GM21576 (cell line): ENCODE measurements at regions not wholly inside any gene's neighbourhood (a gene's known extent, or its start where the extent isn't known, plus 50 kb on each side); places are given as distances from the start of the nearest gene placed in this dataset.

ENCODE experiments used
- ATAC-seq: cut with Tn5 transposase; IDR thresholded peaks from one replicate; pipeline ENCODE4 v1.9.1; 2021; ENCODE audit warnings: mild to moderate bottlenecking, moderate library complexity; ENCODE audit not compliant: unreplicated experiment

- no peak for ATAC-seq
Measured at GRCh38 chr1:232452117-232452516, 177.8 kb downstream of the SIPA1L2 start.

DNA sequence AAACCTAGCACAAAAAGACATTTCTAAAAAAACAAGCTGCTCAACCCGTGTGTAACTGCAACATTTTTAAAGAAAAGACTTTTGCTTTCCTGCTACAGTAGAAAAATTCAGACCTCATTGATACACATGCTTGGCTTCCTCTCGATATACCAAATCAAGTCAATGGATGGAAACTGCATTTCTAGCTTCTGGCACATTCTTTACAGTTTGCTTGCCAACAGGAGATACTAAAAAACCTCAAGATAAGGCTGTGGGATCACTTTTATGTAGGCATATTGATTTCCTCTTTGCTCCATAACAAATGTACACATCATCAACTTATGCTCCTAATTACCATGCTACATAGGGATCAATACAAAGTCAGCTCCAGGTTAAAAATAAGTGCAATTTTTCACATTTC, 178.4 kb downstream of the SIPA1L2 start:
- no peak for ATAC-seq

- no peak for ATAC-seq
Measured at GRCh38 chr1:232450615-232451014, 179.3 kb downstream of the SIPA1L2 start.

- no peak for ATAC-seq
Measured at GRCh38 chr1:232447125-232447524, 182.8 kb downstream of the SIPA1L2 start.

DNA sequence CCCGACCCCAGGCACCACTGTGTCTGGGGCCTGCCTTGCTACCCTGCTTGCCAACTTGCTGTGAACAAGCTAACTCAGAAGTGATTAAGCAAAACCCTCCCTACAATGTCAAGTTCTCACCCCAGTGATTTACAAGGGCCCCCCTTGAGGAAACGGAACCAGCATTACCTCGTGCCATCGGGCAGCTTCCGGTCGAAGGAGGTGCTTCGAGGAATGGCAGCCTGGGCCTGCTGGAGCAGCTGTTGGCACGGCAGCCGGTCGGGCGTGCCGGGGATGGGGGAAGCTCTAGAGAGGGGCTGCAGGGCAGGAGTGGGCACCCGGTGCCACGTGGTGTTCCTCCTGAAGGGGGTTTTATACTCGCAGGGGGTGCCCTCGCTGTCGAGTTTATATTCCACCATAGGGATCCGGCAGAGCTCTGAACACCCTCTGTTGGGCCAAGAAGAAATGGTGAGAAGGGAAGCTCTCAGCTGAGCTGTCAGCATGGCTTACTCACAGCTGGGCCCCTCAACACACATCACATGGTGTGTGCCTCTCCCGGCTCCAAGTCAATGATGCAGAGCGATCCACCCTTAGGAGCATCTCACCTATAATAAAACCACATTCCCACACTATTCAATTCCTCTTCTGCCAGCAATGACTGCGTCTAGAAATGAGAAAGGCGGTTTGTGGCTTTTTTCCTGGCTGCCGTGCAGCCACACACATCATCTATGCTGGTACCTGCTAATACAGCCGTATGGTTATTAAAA, 184.4 kb downstream of the SIPA1L2 start:
- no peak for ATAC-seq

GRCh38 chr1:232443372-232443771, 186.6 kb downstream of the SIPA1L2 start:
- ATAC-seq, result no peak

DNA sequence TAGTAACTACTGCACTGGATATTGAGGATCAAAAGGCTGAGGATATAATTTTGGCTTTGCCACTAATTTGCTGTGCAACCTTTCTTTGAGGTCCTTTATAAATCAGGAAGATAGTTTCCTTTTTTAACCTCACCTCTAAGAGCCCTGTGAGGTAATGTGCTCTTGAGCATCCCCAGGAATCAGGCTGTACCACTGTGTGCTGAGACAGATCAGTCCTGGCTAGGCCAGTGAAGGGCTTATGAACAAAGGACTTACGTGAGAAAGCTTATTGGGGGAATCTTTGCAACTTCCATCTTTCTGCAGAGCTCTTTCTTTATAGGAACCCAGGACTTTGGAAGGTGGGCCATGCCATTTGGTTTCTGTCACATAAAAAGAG, 188.9 kb downstream of the SIPA1L2 start:
- ATAC-seq, result no peak

GRCh38 chr1:232440325-232441035, 189.5 kb downstream of the SIPA1L2 start:
- no peak for ATAC-seq

DNA sequence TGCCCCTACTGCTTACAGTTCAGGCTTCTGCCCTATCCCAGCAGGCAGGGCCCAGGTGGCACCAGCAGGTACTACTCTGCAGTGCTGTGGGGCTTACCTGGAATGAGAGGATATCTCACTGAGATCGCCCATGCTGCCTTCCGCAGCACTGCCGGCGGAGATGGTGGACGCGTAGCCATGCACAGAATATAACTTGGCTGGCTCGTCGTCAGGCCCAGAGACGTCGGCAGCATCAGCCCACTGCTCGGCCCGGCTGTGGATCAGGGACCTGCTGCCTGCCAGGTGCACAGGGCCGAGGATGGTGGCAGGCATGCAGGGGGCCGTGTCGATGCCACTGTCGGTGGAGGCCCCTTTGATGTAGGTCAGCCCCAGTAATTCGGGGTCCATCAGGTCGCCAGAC, 190.9 kb downstream of the SIPA1L2 start:
- no peak for ATAC-seq

DNA sequence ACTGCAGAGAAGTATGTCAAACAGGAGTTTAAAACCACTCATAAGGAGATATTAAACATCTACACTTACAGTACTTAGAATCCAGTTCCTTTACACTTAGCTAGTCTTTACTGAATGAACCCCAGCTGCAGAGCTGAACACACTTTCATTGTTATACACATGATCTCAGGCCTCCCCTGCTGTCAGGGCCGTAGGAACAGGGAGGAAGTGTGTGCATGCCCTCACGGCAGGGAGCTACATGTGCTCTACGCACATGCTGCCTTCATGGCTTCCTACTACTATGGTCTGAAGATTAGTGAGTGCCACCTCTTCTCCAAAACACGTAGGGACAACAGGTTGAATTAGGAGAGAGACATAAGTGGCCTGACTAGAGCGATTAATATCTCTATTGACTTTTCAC, 191.5 kb downstream of the SIPA1L2 start:
- no peak for ATAC-seq

DNA sequence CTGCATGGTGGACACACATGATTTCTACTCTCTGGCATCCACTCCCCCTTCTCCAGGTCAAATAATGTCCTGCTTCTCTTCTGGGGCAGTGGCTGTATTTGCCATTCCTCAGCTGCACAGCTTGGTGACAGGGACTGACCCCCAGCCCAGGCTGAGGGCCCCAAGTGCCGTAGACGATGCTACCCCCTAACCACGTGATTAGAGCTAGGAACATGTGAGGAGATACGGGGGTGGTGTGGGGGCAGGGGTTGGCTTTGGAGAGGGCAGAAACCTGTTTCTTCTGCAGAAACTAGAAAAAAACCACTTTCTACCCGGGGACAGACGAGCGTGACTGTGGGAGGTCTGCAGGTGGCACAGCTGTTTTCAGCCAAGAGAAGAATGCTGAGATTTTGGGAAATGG, 192.4 kb downstream of the SIPA1L2 start:
- ATAC-seq, result no peak

DNA sequence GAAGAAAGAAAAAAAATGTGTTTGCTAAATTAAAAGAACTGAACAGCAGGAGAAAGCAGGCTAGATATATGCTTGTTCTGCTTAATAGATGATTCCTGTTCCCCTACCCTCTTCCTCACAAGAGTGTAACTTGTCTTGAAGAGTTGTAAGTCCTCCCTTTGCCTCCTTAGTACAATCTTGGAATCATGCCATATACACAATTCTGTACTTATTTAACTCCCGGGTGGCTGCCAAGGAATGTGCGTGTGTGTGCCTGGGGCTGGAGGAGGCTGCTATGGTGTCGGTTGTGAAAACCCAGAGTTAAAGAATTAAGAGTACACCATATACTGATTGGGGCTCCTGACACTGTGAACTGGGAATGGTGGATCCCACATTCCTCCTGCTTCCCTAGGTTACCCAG, 194.2 kb downstream of the SIPA1L2 start:
- no peak for ATAC-seq

GRCh38 chr1:232432313-232432712, 197.6 kb downstream of the SIPA1L2 start:
- ATAC-seq, result no peak

DNA sequence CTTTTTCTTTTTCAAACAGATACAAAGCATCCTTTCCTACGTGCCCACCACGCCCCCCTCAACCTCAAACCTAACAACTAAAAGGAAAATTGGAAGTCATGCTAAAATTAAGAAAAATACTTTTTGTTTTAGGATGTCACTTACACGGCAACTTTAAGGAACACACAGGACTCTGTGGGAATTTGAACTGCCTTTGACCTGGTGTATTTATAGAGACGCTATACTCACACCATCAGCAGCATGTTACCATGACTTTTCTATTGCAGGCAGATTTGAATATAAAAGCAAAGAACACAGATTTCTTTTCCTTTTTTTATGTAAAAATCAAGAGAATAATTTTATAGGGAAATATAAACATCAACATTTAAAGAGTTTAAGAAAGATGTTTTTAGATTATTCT, 198.2 kb downstream of the SIPA1L2 start:
- no peak for ATAC-seq

GRCh38 chr1:232431326-232431725, 198.6 kb downstream of the SIPA1L2 start:
- ATAC-seq, result no peak

DNA sequence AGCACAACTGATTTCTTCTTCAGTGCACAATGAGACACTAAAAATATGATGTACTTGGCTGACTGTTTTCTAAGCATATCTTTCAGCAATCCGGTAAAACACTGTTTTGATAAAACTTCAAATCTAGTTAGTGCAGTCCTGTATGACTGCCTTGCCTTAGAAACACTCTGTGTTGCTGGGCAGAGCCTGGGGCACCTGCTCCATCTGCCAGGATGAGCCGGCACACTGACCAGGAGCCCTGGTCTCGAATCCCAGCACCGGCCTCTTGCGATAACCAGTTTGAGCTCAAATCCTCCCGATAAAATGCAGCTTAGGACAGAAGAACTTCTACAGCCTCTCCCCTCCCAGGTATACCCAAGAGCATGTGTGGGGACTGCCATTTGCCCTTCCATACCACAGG, 199.5 kb downstream of the SIPA1L2 start:
- ATAC-seq, result no peak

GRCh38 chr1:232428786-232429530, 201.0 kb downstream of the SIPA1L2 start:
- ATAC-seq, result no peak

GRCh38 chr1:232428036-232428645, 201.8 kb downstream of the SIPA1L2 start:
- ATAC-seq, result no peak

DNA sequence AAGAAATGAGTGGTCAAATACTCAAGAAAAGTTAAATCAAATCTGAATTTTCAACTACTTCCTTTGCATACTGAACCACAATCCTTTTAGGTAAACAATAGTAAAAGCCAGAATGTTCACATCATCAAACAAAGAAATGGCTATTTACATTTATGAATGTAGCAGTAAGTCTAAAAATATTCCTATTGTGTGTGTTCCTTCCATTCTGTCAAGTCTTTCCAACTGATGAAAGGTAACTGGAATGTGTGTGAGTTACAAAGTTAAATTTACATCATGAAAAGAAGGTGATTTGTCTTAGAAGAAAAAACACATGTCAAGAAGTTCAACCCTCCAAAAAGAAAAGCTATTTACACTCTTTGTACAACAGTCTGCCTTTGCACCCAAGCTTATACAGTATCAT, 203.1 kb downstream of the SIPA1L2 start:
- no peak for ATAC-seq

DNA sequence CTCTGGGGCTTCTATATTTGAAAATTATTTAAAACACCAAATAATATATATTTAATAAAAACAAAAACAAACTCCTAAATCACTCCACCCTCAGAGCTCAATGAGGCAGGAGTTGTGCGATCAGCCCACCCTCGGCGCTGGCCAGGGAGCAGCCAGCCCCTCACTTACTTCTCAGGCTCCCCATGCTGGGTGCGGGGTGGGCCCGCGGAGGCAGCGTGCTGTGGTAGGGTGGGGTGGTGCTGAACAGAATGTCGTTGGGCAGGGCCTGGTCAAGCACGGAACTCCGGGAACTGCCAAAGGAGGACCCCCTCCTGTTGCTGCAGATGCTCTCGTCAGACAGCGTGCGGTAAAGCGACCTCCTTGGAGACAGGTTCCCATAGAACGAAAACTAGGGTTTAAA, 204.5 kb downstream of the SIPA1L2 start:
- ATAC-seq, result no peak

- ATAC-seq, result no peak
Measured at GRCh38 chr1:232423591-232423990, 206.3 kb downstream of the SIPA1L2 start.

DNA sequence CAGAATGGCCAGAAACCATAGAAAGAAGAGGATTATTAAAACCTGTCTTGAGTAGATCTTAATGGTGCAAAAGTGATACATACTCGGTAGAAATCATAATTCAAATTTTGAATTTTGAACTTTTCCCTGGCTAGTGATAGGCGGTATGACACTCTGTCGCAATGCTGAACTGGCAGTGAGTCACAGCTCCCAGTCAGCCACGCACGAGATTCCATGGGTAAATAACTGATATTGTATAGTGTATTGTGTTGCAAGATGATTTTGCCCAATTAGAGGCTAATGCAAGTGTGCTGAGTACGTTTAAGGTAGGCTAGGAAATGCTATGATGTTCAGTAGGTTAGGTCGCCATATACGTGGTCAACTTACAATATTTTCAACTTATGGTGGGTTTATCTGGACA, 207.0 kb downstream of the SIPA1L2 start:
- ATAC-seq, result no peak
